Common myeloid progenitor, CD34-positive (primary cell): ENCODE measurements at regions not wholly inside any gene's neighbourhood (a gene's known extent, or its start where the extent isn't known, plus 50 kb on each side); places are given as distances from the start of the nearest gene placed in this dataset.

Experiments
- CTCF ChIA-PET: fragments of 350-600 bp; sonication (Branson Sonifier 250); formaldehyde crosslinking; loops from one replicate; lab custom pipeline; 2021; ENCODE audit warnings: antibody characterized with exemption; lab: Charles Lee
- POLR2A ChIA-PET: fragments of 350-600 bp; sonication (Branson Sonifier 250); formaldehyde crosslinking; loops from one replicate; lab custom pipeline; 2021; ENCODE audit warnings: antibody characterized with exemption; lab: Charles Lee
- DNase-seq, 3 donors: peaks; one replicate each; pipeline versions ENCODE4 v3.0.0 to v3.0.0-alpha.2; 2013
- H3K27ac ChIP-seq, 2 experiments: 1 replicate in 1 of 2; 2 replicates in 1 of 2; pipeline ENCODE4 v1.7.0; 2013; ENCODE audit warnings: inconsistent platforms in 2 of 2, low read length in 2 of 2, mild to moderate bottlenecking in 2 of 2, low read depth in 1 of 2, moderate library complexity in 1 of 2; ENCODE audit not compliant: severe bottlenecking in 2 of 2, insufficient read depth in 1 of 2, poor library complexity in 1 of 2
- H3K27me3 ChIP-seq, 5 experiments: replicated peaks in 2 of 5; 1 replicate in 3 of 5; 2 replicates in 2 of 5; pipeline versions ENCODE4 v1.6.1 to v1.7.0; 2013; ENCODE audit warnings: low read length in 4 of 5, mild to moderate bottlenecking in 2 of 5, moderate library complexity in 2 of 5, inconsistent platforms in 1 of 5; ENCODE audit not compliant: insufficient read depth in 5 of 5, control insufficient read depth in 4 of 5
- H3K36me3 ChIP-seq, 4 experiments: 1 replicate in 2 of 4; 2 replicates in 2 of 4; pipeline versions ENCODE4 v1.6.1 to v1.7.0; 2013; ENCODE audit warnings: low read length in 3 of 4, control low read depth in 1 of 4, mild to moderate bottlenecking in 1 of 4; ENCODE audit not compliant: control insufficient read depth in 4 of 4, insufficient read depth in 4 of 4
- H3K4me1 ChIP-seq, 4 experiments: 1 replicate in 3 of 4; 2 replicates in 1 of 4; pipeline versions ENCODE4 v1.6.1 to v1.7.1; 2013; ENCODE audit warnings: low read length in 3 of 4, mild to moderate bottlenecking in 3 of 4, control low read depth in 1 of 4, inconsistent platforms in 1 of 4, moderate library complexity in 1 of 4; ENCODE audit not compliant: control insufficient read depth in 4 of 4, insufficient read depth in 4 of 4; ENCODE audit errors: control extremely low read depth in 1 of 4
- H3K4me3 ChIP-seq, 7 experiments: 1 replicate in 4 of 7; 2 replicates in 3 of 7; pipeline versions ENCODE4 v1.5.1 to v1.7.0; 2013; ENCODE audit warnings: mild to moderate bottlenecking in 7 of 7, low read length in 6 of 7, moderate library complexity in 6 of 7, inconsistent platforms in 2 of 7, low read depth in 2 of 7, control low read depth in 1 of 7; ENCODE audit not compliant: insufficient read depth in 4 of 7, control insufficient read depth in 1 of 7; ENCODE audit errors: extremely low read depth in 1 of 7
- H3K9me3 ChIP-seq, 5 experiments: 1 replicate in 4 of 5; 2 replicates in 1 of 5; pipeline versions ENCODE4 v1.6.1 to v1.7.1; 2013; ENCODE audit warnings: low read length in 4 of 5, mild to moderate bottlenecking in 2 of 5, inconsistent platforms in 1 of 5, low read depth in 1 of 5, moderate library complexity in 1 of 5; ENCODE audit not compliant: control insufficient read depth in 4 of 5, insufficient read depth in 2 of 5; ENCODE audit errors: control extremely low read depth in 1 of 5
- WGBS: methylation state at CpG from one replicate; pipeline ENCODE4 v1.1.5; 2013; ENCODE audit not compliant: insufficient coverage; 5-methylcytosine and 5-hydroxymethylcytosine counted together

- WGBS = 3% methylated on average over 40 of the region's 50 CpGs
- H3K27me3 ChIP-seq = peaks cover 8 to 51% (median 17%) of the 10 kb centered on the region in 5 experiments
- no peak overlapping the region for H3K27ac ChIP-seq
- ChIA-PET POLR2A (no interaction called here), CTCF (no interaction called here)
- DNase-seq = no peak
- H3K36me3 ChIP-seq = no peaks in the 10 kb centered on the region
- H3K9me3 ChIP-seq = no peaks in the 10 kb centered on the region
- no peaks in the 10 kb centered on the region for H3K4me1 ChIP-seq
- no peak overlapping the region for H3K4me3 ChIP-seq
These were observed 921.9 kb upstream of the EEF2KMT start for GRCh38 chr16:6019490-6019991.

- no peak for DNase-seq
- ChIA-PET POLR2A (no interaction called here), CTCF (no interaction called here)
- no peak overlapping the region for H3K27ac ChIP-seq
- H3K9me3 ChIP-seq = no peaks in the 10 kb centered on the region
- no peaks in the 10 kb centered on the region for H3K4me1 ChIP-seq
- H3K36me3 ChIP-seq = no peaks in the 10 kb centered on the region
- no peak overlapping the region for H3K4me3 ChIP-seq
- 1% methylated on average over 25 of the region's 59 CpGs for WGBS
- peaks cover 8 to 51% (median 17%) of the 10 kb centered on the region in 5 experiments for H3K27me3 ChIP-seq
These were observed 921.4 kb upstream of the EEF2KMT start for GRCh38 chr16:6018848-6019489.

- Histone ChIP-seq H3K9me3 (no peaks in the 10 kb centered on the region), H3K4me3 (no peak overlapping the region), H3K27ac (no peak overlapping the region), H3K4me1 (no peaks in the 10 kb centered on the region), H3K36me3 (no peaks in the 10 kb centered on the region), H3K27me3 (peaks cover 8 to 43% (median 16%) of the 10 kb centered on the region in 5 experiments)
- ChIA-PET POLR2A (no interaction called here), CTCF (interaction anchor here (1.2 to 1.5 kb wide), 2 partner anchors 12 kb away, joined by 3 to 5 read pairs; no protein-coding TSS in a partner anchor)
- 0% methylated on average over 1 of the region's 2 CpGs for WGBS
- peak in 2 of 3 donors; percentile 4 to 17 for DNase-seq
These were observed 919.1 kb upstream of the EEF2KMT start for GRCh38 chr16:6016530-6017184.

- no peak for DNase-seq
- H3K27me3 ChIP-seq = peaks cover 0 to 4% (median 2%) of the 10 kb centered on the region in 5 experiments
- no peak overlapping the region for H3K4me3 ChIP-seq
- H3K9me3 ChIP-seq = no peaks in the 10 kb centered on the region
- POLR2A ChIA-PET = no interaction called here
- WGBS = no CpG with 5 or more reads among the region's 1 CpG
- CTCF ChIA-PET = no interaction called here
- H3K4me1 ChIP-seq = no peaks in the 10 kb centered on the region
- no peaks in the 10 kb centered on the region for H3K36me3 ChIP-seq
- H3K27ac ChIP-seq = peak overlapping the region in 1 of 2 experiments; percentile 4
These were observed 915.1 kb upstream of the EEF2KMT start for GRCh38 chr16:6012716-6013115.

- no peaks in the 10 kb centered on the region for H3K27me3 ChIP-seq
- ChIA-PET POLR2A (no interaction called here), CTCF (no interaction called here)
- no peak for DNase-seq
- H3K36me3 ChIP-seq = no peaks in the 10 kb centered on the region
- H3K27ac ChIP-seq = no peak overlapping the region
- WGBS = 79% methylated on average over 5 of the region's 5 CpGs
- H3K9me3 ChIP-seq = no peaks in the 10 kb centered on the region
- H3K4me1 ChIP-seq = no peaks in the 10 kb centered on the region
- H3K4me3 ChIP-seq = no peak overlapping the region
These were observed 911.6 kb upstream of the EEF2KMT start for GRCh38 chr16:6009151-6009550.

GRCh38 chr16:6008670-6009069 lies 911.1 kb upstream of the EEF2KMT start:
- CTCF ChIA-PET = no interaction called here
- POLR2A ChIA-PET = no interaction called here
- H3K4me3 ChIP-seq = no peak overlapping the region
- H3K27ac ChIP-seq = no peak overlapping the region
- no peaks in the 10 kb centered on the region for H3K27me3 ChIP-seq
- no peaks in the 10 kb centered on the region for H3K9me3 ChIP-seq
- no peaks in the 10 kb centered on the region for H3K36me3 ChIP-seq
- 55% methylated on average over 7 of the region's 9 CpGs for WGBS
- no peaks in the 10 kb centered on the region for H3K4me1 ChIP-seq
- no peak for DNase-seq

GRCh38 chr16:5993356-5993755 lies 895.8 kb upstream of the EEF2KMT start:
- ChIA-PET POLR2A (no interaction called here), CTCF (no interaction called here)
- WGBS = 100% methylated on average over 1 of the region's 2 CpGs

More at GRCh38 chr16:5993356-5993755, 895.8 kb upstream of the EEF2KMT start:
- Histone ChIP-seq H3K4me1 (no peaks in the 10 kb centered on the region), H3K9me3 (no peaks in the 10 kb centered on the region), H3K27ac (no peak overlapping the region), H3K36me3 (no peaks in the 10 kb centered on the region), H3K27me3 (no peaks in the 10 kb centered on the region), H3K4me3 (no peak overlapping the region)
- DNase-seq = no peak
